GM18508 (cell line): ENCODE measurements at regions not wholly inside any gene's neighbourhood (a gene's known extent, or its start where the extent isn't known, plus 50 kb on each side); places are given as distances from the start of the nearest gene placed in this dataset.
A peak's percentile ranks its signal among the peaks of the same experiment; 100 is the strongest.

Experiments
- ATAC-seq: cut with Tn5 transposase; IDR thresholded peaks from one replicate; pipeline ENCODE4 v1.9.1; 2021; ENCODE audit warnings: moderate number of reproducible peaks; ENCODE audit not compliant: insufficient read depth, unreplicated experiment

DNA sequence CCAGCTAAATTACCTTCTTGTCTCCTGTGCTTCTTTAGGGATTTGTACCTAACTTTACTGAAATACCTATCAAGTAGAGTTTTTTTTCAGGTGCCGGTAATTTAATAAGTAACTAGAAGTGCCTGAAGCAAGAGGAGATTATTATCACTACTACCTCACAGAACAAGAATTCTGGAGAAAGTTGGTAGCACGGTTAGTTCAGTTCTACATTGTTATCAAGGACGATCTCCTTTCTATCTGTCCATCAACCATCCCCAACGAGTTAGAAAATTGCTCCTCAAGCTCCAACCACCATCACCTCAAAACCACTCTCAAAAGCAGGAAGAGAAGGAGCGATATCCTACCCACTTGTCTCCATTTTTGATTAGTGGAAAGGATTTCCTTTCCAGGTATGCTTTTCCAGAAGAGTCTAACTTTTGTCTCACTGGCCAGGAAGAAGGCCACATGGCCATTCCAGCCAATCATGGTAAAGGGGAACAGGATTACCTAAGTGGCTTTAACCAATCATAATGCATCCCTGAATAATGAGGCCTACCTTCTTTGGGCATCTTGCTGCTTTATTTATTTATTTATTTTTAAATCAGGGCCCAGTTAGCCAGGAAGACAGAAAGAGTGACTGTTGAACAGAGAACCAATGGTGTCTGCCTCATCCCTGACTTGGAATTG is 265.2 kb downstream of the SNX13 start:
- no peak for ATAC-seq

DNA sequence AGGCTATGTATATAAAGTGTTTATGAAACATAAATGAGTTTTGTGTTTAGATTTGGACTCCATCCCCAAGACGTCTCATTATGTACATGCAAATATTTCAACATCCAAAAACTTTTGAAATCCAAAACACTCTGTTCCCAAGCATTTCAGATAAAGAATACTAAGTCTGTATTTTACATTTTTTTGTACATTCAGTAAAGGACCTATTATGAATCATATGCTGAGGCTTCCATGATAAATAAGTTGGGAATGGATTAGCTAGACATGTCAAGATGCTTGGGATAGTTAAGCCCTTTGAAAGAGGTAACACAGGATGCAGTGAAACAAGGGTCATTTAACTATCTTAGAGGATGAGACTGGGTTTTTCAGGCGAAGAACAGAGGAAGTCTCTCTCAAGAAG is 262.9 kb downstream of the SNX13 start:
- ATAC-seq, result no peak

DNA sequence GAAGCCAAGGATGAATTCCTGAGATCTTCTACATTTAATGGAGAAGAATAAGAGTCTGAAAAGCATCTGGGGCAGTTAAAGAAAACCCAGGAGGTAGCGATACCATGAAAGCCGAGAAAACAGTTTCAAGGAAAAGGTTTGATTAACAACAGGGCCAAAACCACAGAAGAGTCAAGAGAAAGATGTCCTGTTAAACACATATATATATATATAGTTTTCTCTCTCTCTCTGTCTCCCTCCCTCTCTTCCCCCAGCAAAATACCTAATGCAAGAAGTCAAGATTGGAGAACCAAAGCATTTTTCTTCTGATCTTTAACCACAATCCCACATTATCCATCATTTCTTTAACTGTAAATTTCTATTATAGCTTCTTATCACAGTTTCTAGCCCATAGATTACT is 261.4 kb downstream of the SNX13 start:
- ATAC-seq, result no peak

DNA sequence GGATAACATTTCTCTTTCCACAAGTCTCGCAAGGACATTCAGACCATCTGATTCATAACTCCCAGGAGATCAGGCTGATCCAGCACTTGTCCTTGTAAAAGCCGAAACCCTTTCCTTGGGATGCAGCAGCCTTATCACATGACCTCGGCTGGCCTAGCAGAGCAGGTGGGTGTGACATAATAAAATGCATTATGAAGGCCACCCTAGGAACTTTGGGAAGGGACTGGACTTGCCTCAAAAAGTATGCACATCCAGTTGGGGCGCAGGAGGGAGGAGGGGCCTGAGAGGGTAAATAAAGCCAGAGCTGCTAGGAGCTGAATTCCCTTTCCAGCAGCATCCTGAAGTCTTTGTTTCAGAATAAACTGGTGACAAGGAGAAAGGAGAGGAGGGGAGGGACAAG is 260.8 kb downstream of the SNX13 start:
- no peak for ATAC-seq

DNA sequence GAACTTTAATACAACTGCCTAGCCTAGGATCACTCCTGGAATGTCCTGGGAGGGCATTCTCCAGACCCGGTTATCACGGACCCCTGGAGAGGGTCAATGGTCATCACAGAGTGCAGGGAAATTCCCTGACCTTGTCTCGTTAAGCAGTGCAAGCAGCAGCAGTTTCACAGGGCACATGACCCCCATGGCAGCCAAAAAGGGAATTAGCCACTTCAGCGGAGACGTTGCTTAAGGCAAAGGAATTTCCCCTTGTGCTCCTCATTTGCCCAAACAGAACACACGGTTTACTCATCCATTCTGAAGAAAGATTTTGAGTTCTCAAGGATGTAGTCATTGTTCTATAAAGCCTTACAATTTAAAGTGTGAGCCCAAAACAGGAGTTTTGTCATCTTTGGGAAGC is 260.3 kb downstream of the SNX13 start:
- ATAC-seq, result no peak

DNA sequence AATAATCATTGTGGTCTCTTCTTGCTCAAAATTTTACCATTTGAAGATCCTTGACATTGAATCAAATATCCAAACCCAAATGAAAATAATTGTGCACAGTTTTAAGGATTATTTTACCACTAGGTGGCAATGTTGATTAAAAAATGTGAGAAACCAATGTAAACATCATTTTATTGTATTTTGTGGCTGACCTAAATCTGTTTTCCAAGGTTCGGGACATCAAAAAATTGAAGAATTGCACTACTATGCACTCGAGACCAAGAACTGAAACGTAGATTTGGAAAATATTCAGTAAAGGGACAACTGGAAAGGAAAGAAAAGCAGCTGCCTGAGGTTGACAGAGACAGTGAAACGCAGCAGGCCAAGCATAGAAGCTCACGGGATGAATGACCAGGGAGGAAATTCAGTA is 259.3 kb downstream of the SNX13 start:
- no peak for ATAC-seq

DNA sequence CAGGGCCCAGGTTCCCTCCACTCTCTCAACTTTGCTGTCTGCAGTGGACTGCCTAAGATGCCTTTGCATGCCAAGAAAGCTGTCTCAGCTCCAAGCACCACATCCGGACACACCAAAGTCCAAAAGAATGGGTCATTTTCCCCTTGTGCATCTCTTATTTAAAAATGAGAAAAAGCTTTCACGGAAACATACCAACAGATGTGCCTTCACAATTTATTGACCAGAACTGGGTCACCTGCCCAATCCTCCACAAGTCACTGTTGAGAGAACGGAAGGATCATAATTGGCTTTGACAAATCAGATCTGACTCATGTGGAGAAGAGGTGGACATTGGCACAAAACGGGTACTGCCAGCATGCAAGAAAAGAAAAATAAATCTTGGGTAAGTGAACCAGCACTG is 258.3 kb downstream of the SNX13 start:
- no peak for ATAC-seq

DNA sequence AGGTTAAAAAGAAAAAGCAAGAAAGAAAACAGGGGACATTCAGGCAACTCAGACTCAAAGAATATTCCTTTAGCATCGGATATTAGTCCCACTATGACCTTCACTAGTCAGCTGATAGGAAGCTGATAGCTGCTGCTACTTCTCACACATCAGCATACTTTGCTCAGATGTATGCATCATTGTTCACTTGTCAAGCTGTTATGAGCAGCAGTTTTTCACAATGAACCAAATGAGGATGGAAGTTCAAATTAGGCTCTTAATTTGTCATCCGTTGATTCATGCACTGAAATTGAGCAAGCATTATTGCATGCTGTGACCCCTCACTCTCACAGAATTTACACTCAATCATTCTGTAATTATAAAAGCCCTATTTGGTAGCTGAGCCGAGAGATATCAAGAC is 257.7 kb downstream of the SNX13 start:
- ATAC-seq, result no peak

DNA sequence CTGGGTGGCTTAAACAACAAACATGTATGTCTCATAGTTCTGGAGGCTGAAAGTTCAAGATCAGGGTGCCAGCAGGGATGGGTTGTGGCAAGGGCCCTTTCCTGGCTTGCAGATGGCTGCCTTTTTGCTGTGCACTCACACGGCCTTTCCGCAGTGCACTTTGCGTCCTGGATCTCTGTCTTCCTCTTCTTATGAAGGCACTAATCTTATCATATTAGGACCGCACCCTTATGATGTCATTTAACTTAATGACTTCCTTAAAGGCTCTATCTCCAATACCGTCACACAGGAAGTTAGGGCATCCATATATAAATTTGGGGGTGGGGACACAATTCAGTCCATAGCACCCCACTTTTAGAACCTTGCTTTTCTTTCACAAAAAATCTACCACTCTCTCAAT is 255.2 kb downstream of the SNX13 start:
- ATAC-seq, result no peak

DNA sequence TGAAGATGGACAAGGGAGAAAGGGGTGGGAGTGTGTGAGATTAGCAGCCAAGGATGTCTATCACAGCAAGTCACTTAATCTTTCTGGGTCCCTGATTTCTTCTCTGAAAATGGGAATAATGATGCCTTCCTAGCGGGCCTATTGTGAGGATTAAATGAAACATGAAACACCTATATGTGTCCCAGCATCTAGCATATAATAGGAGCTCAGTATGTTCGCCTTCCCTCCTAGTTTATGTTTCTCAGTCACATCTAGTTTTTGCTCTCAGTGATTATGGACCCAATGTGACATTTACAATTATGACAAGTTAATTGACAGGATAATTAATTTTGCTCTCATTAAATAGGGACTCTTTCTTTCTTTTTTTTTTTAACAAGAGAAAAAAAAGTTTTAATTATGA is 252.9 kb downstream of the SNX13 start:
- ATAC-seq, result no peak

DNA sequence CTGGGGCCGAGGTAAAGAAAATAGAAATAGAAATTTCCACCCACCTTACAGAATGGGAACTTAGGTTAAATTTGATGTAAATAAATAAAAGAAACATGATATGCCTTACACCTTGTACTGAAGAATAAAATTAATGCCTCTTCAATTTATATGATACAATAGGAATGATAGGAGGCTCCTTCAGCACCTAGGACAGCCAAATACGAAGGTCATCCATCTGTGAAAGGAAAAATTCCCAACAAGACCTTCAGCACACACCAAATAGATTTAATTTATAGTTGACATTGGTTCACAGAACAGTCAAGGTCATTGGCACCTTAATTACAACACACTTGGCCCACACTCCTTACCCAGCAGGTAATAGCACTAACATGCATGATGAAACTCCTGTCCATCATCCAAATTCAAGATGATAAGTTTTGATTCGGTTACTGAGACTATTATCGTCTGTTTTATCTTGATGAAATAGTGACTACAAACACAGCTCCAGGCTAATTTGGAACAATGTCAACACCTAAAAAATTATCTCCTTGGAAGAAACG is 250.9 kb downstream of the SNX13 start:
- no peak for ATAC-seq

DNA sequence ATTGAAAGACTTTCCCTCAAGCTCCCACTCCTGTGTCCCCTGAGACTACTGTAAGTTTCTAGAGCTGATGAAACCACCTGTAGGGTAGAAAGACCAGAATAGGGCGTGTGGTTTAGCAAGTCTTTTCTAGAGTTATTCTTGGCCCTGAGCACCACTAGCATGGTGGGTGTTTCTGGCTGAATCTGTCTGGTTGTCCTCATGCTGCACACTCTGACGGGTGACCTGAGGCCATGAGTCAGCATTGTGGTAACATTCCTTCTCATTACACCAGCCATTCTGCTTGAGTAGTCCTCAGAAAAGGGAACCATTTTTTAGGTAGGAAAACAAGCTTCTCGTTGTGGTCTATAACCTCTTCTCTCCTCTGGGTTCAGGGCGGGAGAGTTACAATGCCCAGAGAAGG is 250.3 kb downstream of the SNX13 start:
- peak; percentile 71 for ATAC-seq

DNA sequence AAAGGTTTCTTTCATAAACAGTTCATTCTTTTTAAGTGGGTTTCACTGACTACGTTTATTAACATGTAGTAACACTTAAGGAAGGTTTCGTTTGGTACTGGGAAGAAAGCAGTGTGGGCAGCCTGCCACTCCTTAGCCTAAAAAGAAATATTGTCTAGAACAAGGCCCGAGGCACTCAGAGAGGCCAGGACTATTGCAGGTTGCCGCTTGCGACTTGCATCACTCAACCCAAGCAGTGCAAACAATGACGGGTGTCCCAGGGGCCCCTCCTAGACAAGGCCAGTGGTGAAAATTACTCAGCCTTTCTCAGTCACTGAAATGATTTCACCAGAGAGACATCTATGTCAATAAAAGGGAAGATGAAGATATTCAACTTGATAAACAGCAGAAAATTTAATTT is 243.9 kb downstream of the SNX13 start:
- ATAC-seq, result no peak

DNA sequence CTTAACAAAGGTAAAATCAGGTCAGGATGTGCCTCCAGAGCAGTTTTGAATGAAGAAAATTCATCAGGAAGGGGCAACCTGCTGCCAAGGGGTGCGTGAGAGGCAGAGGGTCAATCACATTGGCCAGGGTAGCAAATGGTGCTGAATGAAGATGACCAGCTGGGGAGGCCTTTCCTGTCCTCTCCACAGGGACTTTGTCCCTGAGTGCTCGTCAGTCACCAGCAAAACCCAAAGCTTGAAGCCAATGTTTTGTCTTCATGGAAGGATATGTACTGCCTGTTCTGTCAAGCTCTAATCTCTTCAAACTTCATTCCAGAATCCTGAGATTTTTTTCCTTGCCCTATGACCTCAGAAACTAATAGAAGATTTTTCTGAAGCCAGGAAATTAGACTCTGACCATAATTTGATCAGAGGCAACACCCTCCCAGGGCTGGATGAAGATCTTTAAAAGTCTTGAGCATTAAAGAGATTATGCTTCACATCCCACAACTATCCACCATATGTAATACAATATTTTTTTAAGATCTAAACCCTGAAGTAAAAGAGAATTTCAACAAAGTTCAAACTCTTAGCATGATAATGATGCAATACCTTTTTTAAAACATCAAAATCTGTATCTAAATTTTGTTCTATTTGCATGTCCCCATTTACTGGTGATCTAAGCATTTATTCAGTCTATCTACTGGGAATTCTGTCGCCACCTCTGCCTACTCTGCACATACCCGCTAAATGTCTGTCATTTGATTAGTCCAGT is 243.0 kb downstream of the SNX13 start:
- no peak for ATAC-seq

DNA sequence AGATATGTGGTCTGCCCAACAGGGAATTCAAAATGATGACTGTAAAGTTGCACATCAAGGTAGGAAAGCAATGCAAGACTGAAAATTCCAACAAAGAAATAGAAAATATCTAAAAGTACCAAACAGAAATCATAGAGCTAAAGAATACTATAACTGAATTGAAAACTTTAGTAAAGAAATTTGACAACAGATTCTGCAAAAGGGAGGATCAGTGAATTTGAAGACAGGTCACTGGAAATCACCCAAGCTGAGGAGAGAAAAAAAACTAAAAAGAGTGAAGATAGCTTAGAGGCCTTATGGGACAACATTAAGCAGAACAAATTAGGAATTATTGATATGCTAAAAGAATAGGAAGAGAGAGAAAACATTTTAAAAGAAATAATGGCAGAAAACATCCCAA is 240.6 kb downstream of the SNX13 start:
- ATAC-seq, result no peak

DNA sequence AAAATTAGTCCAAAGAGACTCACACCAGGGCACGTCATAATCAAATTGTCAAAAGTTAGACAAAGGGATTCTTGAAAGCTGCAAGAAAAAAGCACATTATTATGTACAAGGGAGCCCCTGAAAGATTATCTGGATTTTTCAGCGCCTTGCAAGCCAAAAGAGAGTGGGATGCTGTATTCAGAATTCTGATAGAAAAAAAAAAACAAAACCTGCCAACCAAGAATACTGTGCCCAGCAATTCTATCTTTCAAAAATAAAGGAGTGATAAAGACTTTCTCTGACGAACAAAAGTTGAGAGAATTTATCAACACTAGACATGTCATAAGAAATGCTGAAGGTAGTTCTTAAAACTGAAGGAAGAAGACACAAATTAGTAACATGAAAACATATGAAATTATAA is 240.2 kb downstream of the SNX13 start:
- no peak for ATAC-seq

DNA sequence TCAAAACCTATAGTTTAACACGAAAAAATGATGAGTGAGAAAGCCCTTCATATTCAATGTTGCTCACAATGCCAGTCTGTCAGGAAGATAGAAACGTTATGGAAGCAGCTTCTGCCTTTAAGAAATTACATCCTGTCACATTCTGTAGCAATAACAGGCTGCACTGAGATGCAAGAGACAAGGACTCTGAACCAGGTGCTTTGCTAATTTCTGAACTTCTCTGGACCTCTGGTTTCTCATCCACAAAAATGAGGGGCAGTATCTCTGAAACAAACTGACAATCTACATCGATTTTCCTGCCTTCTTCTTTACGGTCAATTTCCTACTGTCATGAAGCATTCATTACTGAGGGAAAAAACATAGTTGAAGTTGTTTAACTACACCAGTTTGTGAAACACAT is 234.0 kb downstream of the SNX13 start:
- ATAC-seq, result no peak

DNA sequence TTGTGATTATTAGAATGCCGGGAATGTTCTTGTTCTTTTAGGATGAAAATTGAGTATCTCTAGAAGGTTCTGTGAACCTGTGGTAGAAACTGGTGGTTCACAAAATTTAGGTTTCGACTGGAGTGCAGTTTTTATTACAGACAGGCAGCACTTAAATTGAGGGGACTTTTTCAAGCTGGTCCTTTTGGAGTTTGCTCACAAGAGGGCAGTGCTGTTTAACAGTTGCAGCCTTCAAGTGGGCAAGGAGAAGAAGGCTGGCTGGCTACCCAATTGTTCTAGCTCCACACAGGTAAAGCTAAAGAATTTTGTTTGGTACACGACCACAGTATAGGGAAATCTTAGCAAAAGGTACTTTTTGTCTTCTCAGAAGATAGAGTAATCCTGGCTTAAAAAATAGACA is 233.6 kb downstream of the SNX13 start:
- ATAC-seq, result peak; percentile 62

DNA sequence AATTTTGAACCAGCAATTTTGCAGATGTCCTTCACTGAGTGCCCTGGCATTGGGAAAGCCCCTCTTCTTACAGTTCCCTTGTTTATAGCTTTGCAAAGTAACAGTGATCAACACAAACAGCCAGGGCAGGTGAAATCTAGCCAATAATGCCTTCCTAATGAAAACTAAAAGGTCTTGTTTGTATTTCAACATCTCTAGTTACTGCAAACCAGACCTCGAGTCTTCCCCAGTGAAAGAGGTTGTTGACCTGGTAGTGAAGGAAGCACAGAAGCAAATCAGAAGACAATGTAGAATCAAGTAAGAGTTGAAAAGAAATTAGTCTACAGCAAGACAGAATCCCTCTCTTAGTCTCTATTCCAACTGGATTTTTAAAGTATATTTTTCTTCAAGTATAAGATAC is 231.2 kb downstream of the SNX13 start:
- no peak for ATAC-seq

DNA sequence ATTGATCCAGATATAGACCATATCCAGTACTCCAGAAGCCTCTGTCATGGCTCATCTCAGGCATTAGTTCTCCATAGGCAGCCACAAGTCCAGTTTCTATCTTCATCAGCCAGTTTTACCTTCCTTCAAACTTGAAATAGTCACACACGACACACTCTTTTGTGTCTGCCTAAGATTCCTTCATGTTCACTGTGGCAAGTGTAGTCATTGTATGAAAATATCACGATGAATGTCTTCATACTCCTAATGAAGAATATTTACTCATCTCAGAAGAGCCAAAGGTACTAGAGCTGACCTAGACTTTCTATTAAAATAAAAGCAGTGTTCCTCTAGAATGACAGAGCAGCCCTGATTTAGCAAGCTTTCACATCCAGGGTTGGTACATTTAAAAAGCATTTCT is 230.7 kb downstream of the SNX13 start:
- no peak for ATAC-seq

DNA sequence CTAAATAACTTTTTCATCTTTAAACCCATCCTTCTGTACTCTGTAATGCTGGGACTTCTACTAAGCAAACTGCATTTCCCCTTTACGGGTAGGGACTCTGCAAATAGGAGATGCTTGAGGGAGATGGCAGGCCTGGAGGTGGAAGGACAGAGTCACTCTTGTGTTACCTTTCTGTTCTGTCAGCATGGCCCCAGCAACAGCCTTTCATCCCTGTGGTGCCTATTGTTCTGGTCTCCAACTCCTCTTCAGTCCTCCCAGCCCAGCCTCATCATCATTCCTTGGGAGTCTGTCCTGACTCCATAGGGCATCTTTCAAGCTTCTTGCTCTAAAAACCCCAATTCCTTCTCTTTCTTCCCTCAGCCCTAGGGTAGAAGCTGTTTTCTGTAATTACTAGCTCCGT is 230.0 kb downstream of the SNX13 start:
- ATAC-seq, result no peak

DNA sequence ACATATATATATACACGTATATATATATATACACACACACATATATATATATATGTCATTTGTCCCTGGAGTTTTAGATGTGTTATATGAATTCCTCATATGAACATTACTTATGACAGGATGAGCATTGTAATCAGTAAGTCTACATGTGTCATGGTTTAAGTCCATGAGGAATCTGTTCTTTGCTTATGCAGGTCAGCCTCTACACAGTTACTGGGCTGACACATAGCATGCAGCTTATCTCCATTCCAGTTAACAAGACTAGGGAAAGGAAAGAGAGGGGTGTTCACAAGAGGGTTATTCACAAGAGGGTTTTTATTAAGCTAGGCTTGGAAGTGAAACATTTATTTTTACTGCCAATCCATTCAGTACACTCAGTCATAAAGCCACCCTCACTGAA is 226.7 kb downstream of the SNX13 start:
- no peak for ATAC-seq
